OCI-LY7 (cell line): ENCODE measurements at regions not wholly inside any gene's neighbourhood (a gene's known extent, or its start where the extent isn't known, plus 50 kb on each side); places are given as distances from the start of the nearest gene placed in this dataset.

Experiments used
- CTCF ChIP-seq: fragments of 200-600 bp; sonication (generic); conservative IDR thresholded peaks from 2 replicates; pipeline ENCODE4 v1.5.1; 2014; ENCODE audit warnings: mild to moderate bottlenecking, antibody characterized with exemption, low read length, moderate library complexity, mixed read lengths
- EZH2phosphoT487 ChIP-seq: fragments of 200-600 bp; sonication (generic); IDR thresholded peaks from 2 replicates; pipeline ENCODE4 v1.6.1; 2018; ENCODE audit warnings: low read depth, borderline replicate concordance, mild to moderate bottlenecking, mixed run types, antibody characterized with exemption, low read length, moderate library complexity, mixed read lengths

GRCh38 chr16:86038926-86039310 is 140.0 kb downstream of the IRF8 start:
- no peak for TF ChIP-seq CTCF
- TF ChIP-seq EZH2phosphoT487 = no peak
